ENCODE measurements at regions not wholly inside any gene's neighbourhood (a gene's known extent, or its start where the extent isn't known, plus 50 kb on each side); places are given as distances from the start of the nearest gene placed in this dataset.
"Not testable (repeated sequence)": the region's sequence is repeated elsewhere in the genome, so short reads cannot be mapped to it uniquely, and the experiment has no call there.

DNA sequence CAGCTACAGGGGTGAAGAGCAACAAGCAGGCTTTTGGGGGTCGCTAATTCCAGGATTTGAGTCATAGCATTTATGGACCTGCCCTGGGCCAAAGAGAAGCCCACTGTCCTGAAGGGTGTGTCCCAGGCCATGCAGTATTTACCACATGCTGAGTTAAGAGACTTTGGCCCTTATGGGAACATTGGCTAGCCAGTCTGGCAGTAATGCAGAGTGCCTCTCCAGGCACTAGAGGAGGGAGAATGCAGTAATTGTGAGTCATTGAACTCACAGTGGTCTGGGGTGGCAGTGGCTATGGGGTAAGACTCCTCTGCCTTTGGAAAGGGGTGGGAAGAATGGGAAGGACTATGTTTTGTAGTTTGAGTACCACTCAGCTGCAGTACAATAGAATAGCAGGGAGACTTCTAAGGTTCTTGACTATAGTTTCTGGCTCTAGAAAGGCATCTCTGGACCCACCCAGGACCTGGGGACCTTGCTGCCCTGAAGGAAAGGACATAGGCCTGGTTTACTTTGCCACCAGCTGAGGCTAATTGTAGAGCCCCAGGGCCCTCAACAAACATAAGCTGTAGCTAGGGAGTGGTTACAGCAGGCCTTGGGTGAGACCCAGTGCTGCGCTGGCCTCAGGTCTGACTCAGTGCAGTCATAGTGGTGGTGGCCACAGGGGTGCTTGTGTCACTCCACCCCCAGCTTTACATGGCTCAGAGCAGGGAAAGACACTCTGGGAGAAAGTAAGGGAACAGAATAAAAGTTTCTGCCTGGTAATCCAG is 520.9 kb downstream of the HTR1B start:
- no peak for DNase-seq

GRCh38 chr6:76940191-76940590 is 523.1 kb downstream of the HTR1B start:
- DNase-seq = no peak

DNA sequence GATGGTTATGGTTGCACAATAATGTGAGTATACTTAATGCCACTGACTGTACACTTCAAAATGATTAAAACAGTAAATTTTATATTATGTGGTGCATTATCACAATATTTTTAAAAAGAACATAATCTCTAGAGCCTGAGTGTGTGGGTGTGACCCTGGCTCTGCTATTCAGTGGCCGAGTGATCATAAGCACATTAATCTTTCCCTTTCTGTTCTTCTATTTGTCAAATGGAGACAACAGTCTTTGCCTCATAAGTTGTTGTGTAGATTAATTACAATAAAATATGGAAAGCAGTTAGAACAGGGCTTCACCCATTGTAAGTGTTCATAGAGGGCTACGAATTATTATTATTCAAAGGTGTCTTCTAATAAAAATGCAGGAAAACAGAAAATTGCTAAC is 548.6 kb downstream of the HTR1B start:
- DNase-seq = no peak

- not testable (repeated sequence) for DNase-seq
Measured at GRCh38 chr6:76905541-76905940, 557.8 kb downstream of the HTR1B start.

DNA sequence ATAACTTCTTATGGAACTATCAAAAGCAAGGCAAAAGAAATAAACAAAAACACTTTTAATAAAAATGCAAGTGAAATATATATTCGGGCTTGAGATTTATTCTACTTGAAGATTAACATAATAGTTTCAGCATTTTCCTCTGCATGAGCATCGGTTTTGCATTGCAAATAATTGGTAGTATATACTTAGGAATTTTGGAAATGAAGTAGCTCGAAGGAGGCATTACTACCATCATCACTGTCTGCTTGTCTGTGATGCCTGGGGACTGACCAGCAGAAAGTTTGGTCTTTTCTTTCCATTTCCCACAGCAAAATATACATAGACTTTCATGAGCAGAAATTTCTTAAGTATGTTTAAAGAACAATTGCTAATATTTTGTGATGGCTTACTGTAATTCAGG is 570.7 kb downstream of the HTR1B start:
- no peak for DNase-seq

- no peak for DNase-seq
Measured at GRCh38 chr6:76888351-76888750, 574.9 kb downstream of the HTR1B start.

DNA sequence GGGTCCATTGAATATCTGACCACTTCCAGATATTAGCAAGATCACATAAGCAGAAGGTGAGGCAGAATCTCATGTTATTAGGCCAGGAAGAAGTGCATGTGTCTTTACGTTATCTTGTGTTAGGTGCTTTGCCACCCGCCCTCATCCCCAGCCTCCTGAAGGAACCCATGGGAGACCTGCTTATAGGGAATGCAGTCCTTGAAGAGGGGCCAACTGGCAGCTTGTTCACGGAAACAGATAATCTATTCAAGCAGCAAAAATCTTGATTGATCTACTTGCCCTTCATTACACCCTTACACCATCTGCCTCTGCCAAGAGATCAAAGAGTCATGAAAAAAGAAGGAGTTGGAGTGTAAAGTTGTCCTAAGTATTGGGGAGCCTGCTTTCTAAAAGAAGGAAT is 576.4 kb downstream of the HTR1B start:
- DNase-seq = no peak

DNA sequence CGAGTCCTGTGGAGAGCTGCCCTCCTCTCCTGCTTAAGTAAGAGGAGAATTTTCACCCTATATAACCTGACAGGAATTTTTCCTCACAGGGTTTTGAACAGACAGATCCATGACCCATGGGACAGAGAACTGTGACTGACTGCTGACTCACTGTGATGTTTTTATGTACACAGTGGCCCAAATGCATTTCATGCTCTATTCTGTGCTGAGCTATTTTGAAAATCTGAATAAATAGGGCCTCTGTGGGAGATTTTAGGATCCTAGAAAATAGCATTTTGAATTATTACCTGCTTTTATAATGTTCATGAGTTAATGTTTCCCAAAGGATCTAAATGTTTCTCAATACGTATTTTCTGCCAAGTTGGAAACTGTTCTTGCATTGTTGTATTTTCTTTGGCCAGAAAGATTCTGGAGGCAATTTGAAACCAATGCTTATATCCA is 577.4 kb downstream of the HTR1B start:
- no peak for DNase-seq

DNA sequence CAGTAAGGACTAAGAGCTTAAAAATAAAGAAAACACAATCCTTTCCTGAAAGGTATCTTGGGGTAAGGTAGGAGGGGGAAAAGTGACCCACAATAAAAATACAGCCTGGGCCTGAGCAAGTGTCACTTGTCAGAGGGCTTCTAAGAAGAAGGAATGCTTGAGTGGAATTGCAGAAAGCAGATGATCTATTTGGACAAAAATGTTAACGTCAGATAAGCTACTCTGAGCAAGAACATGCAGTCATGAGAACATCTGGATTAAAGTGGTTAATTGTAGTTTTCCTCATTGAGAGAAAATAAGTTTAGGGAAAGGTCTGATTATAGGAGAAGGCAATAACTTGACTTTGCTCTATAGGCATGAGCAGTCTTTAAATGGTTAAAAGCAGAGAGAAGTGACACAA is 581.9 kb downstream of the HTR1B start:
- DNase-seq = no peak

DNA sequence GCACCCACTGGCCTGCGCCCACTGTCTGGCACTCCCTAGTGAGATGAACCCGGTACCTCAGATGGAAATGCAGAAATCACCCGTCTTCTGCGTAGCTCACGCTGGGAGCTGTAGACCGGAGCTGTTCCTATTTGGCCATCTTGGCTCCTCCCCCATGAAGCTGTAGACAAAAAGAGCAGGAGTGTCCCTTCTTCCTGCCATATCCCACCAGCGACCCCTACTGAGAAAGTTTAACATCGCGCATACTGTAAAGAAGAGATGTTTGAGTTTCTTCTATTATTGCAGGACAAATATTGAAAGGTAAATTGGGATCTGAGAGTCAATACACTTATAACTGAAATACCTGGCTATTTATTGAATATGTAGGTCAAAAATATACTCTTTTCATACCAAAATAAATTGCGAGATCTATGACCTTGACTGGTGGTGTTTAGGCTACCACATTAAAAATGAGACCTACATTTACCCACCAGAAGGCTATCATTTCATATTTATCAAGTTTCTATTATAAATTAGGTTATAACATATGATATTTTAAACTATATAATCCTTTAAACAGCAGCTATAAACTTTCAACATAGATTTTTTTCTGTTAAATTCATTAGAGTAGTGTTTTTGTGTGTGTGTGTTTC is 586.3 kb downstream of the HTR1B start:
- DNase-seq = no peak

DNA sequence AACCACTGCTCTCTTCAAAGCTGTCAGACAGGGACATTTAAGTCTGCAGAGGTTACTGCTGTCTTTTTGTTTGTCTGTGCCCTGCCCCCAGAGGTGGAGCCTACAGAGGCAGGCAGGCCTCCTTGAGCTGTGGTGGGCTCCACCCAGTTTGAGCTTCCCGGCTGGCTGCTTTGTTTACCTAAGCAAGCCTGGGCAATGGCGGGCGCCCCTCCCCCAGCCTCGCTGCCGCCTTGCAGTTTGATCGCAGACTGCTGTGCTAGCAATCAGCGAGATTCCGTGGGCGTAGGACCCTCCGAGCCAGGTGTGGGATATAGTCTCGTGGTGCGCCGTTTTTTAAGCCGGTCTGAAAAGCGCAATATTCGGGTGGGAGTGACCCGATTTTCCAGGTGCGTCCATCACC is 586.9 kb downstream of the HTR1B start:
- DNase-seq = not testable (repeated sequence)

GRCh38 chr6:76867182-76867581 is 596.1 kb downstream of the HTR1B start:
- no peak for DNase-seq

- DNase-seq = no peak
Measured at GRCh38 chr6:76866091-76866915, 597.0 kb downstream of the HTR1B start.

- no peak for DNase-seq
Measured at GRCh38 chr6:76862936-76863335, 600.4 kb downstream of the HTR1B start.

DNA sequence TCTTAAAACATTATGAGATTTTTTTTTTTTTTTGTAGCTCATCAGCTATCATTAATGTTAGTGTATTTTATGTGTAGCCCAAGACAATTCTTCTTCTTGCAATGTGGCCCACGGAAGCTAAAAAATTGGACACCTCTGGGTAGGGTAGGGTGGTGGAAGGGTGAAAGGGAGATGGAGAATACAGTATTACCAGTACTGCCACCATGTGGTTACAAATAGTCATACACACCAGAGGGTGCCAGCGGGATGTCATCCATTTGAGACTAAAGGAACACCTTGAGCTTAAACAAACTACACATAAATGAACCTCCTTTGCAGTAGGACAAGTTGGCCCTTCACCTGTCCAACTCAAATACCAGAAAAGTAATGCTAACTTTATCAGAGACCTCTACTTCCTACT is 601.9 kb downstream of the HTR1B start:
- DNase-seq = no peak

GRCh38 chr6:76856065-76856464 is 607.2 kb downstream of the HTR1B start:
- DNase-seq = no peak

DNA sequence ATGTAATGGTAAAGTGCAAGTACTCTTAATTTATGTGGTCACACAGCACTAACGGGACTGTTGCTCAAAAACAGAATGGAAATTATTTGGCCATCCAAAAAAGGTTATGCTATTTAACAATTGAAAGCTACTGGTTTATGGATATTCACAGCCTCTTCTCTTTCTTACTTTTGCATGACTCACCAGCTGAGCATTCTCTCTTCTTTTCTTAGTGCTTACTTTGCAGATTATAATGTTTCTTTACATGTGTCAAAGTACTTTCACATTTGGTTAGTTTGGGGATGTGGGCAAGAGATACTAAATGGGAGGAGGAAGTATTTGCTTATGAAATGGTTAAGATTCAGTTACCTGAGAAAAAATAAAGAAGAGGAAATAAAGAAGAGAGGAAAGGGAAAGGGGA is 610.5 kb downstream of the HTR1B start:
- no peak for DNase-seq

DNA sequence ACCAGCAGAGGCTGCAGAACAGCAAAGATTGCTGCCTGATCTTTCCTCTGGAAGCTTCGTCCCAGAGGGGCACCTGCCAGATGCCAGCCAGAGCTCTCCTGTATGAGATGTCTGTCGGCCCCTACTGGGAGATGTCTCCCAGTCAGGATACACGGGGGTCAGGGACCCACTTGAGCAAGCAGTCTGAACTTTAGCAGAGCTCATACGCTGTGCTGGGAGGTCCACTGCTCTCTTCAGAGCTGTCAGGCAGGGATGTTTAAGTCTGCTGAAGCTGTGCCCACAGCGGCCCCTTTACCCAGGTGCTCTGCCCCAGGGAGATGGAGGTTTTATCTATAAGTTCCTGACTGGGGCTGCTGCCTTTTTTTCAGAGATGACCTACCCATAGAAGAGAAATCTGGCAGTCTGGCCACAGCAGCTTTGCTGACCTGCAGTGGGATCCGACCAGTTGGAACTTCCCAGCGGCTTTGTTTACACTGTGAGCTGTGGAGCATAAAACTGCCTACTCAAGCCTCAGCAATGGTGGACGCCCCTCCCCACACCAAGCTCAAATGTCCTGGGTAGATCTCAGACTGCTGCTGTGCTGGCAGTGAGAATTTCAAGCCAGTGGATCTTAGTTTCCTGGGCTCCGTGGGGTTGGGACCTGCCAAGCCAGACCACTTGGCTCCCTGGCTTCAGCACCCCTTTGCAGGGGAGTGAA is 613.9 kb downstream of the HTR1B start:
- not testable (repeated sequence) for DNase-seq

- DNase-seq = no peak
Measured at GRCh38 chr6:76843054-76843822, 620.1 kb downstream of the HTR1B start.

- DNase-seq = no peak
Measured at GRCh38 chr6:76840865-76841264, 622.4 kb downstream of the HTR1B start.

DNA sequence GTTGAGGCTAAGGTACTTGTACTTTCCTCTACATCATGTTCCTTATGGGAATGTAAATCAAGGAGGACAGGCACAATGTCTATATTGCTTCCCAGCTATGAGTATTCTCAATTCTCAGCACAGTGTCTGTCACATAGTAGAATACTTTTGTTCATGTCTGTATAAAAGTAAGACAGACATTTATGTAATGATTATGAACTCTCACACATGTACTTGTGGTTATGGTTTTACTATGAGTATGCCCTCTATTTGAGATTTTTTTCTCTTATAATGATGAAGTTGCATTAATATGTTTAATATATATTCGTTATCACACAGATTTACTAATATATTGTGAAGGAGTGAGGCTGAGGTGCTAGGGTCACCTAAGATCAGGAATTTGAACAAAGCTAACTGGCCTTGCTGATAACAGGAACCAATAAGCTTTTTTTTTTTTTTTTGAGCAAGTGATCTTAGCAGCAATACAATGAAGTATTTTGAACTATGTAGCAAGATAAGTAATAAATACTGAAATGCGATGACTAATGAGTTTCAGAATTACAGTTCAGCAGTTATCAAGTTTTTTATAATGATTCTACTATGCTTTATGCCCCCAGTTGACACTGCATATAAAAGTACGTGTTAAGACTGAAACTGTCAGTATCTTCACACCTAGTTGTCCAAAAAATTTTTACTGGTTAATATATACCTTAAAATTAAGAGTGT is 623.1 kb downstream of the HTR1B start:
- no peak for DNase-seq

DNA sequence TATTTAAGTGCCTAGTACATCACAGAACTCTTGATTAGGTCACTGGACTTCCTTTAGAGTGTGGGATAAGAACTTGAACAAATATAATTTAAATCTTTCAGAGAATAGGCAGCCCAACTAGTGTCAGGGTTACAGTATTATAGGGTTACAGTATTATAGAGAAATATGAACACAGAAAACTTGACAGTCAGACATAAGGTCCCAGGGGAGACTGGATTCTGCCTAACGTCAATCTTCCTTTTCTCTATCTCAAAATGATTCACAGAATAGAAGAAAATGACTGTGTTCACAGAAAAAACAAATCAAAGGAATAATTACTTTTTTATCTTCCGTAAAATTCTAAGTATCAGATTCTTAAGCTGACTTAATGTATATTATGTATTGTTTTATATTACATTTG is 623.8 kb downstream of the HTR1B start:
- no peak for DNase-seq

Measured in COR-L47 (cell line).